Tibial artery (tissue), 4 donors: ENCODE measurements at regions not wholly inside any gene's neighbourhood (a gene's known extent, or its start where the extent isn't known, plus 50 kb on each side); places are given as distances from the start of the nearest gene placed in this dataset.
"Not testable (repeated sequence)": the region's sequence is repeated elsewhere in the genome, so short reads cannot be mapped to it uniquely, and the experiment has no call there.

Experiments used
- DNase-seq, 2 donors: peaks; one replicate each; pipeline ENCODE4 v3.0.0-alpha.2; 2019
- H3K27ac ChIP-seq, 2 donors: fragments of 200-600 bp; sonication (generic) in 1 of 2; 1 replicate in 1 of 2; 2 replicates in 1 of 2; pipeline ENCODE4 v1.5.1; 2018 to 2019; ENCODE audit warnings: mild to moderate bottlenecking in 1 of 2
- H3K27me3 ChIP-seq, 2 donors: fragments of 200-600 bp; sonication (generic) in 1 of 2; one replicate each; pipeline versions ENCODE4 v1.5.1 to v1.6.0; 2016 to 2019
- H3K36me3 ChIP-seq, 3 donors: fragments of 200-600 bp; sonication (generic) in 2 of 3; one replicate each; pipeline ENCODE4 v1.5.1; 2016 to 2019; ENCODE audit warnings: mild to moderate bottlenecking in 2 of 3
- H3K4me1 ChIP-seq, 4 donors: fragments of 200-600 bp; sonication (generic) in 2 of 4; 1 replicate in 3 of 4; 2 replicates in 1 of 4; pipeline ENCODE4 v1.5.1; 2016 to 2019
- H3K4me3 ChIP-seq, 2 donors: fragments of 200-600 bp; sonication (generic) in 1 of 2; 1 replicate in 1 of 2; 2 replicates in 1 of 2; pipeline ENCODE4 v1.5.1; 2018 to 2019; ENCODE audit warnings: mild to moderate bottlenecking in 2 of 2
- H3K9me3 ChIP-seq, 3 donors: fragments of 200-600 bp; sonication (generic) in 1 of 3; one replicate each; pipeline ENCODE4 v1.5.1; 2016 to 2019
- intact Hi-C: fragments of 100-400 bp; cut with DNase I; formaldehyde crosslinking; loops from one replicate; pipeline ENCODE4 v1.15.0; 2023; ENCODE audit warnings: low total_unique reads
- TF ChIP-seq, protein P1 (sequence below), 2 experiments: fragments of 200-600 bp in 1 of 2; fragments of 450-650 bp in 1 of 2; IDR thresholded peaks; one replicate each; pipeline ENCODE4 v1.5.1; 2017 to 2019; ENCODE audit warnings: antibody characterized with exemption in 2 of 2, mild to moderate bottlenecking in 1 of 2, moderate library complexity in 1 of 2

DNA sequence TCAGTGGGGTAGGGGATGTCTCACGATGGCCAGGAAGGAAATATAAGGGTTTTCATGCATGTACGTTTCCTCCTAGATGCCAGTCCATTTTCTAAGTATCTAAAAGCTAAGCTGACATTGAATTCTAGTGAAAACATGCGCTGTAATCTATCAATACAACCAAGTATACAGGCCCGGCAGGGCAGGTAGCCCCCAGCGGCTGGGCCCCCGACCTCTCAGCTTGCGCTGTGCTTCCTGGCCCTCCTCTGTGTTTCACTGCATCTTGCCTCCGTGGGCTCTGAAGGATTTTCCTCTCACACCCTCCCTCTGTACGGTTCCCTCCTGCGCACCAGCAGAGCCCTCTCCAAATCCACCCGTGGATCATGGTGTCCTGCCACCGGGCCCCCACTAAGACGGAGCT is 524.8 kb downstream of the ZNF516 start:
- TF ChIP-seq, protein P1, sequence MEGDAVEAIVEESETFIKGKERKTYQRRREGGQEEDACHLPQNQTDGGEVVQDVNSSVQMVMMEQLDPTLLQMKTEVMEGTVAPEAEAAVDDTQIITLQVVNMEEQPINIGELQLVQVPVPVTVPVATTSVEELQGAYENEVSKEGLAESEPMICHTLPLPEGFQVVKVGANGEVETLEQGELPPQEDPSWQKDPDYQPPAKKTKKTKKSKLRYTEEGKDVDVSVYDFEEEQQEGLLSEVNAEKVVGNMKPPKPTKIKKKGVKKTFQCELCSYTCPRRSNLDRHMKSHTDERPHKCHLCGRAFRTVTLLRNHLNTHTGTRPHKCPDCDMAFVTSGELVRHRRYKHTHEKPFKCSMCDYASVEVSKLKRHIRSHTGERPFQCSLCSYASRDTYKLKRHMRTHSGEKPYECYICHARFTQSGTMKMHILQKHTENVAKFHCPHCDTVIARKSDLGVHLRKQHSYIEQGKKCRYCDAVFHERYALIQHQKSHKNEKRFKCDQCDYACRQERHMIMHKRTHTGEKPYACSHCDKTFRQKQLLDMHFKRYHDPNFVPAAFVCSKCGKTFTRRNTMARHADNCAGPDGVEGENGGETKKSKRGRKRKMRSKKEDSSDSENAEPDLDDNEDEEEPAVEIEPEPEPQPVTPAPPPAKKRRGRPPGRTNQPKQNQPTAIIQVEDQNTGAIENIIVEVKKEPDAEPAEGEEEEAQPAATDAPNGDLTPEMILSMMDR (IDR thresholded peaks at IDR 0.05) = no peak
- no peak overlapping the region for H3K27ac ChIP-seq
- H3K9me3 ChIP-seq = no peaks in the 10 kb centered on the region
- no peaks in the 10 kb centered on the region for H3K4me1 ChIP-seq
- H3K27me3 ChIP-seq = no peaks in the 10 kb centered on the region
- H3K36me3 ChIP-seq = no peaks in the 10 kb centered on the region
- H3K4me3 ChIP-seq = no peak overlapping the region
- intact Hi-C loops = no loop called here
- DNase-seq = no peak

DNA sequence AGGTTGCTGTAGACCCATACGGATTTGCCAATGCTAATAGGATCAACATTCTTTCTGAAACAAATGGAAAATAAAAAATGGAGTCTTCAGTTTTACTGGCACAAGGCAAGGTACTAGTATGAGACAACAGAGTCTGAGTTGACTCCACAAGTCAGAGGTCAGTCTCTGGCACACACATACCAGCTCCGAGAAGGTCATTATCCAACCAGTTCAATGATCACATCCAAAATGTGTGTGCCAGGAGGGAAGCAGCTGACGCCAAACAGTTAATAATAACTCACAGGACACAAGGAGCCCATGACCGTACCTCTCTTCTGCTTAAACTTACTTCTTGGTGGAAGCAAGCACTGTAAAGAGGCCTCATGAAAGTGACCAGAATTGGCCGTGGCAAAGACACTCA is 528.6 kb downstream of the ZNF516 start:
- Histone ChIP-seq H3K4me3 (no peak overlapping the region), H3K4me1 (no peaks in the 10 kb centered on the region), H3K27me3 (no peaks in the 10 kb centered on the region), H3K9me3 (no peaks in the 10 kb centered on the region), H3K36me3 (no peaks in the 10 kb centered on the region), H3K27ac (no peak overlapping the region)
- TF ChIP-seq, protein P1 (IDR thresholded peaks at IDR 0.05) = no peak
- DNase-seq = no peak
- intact Hi-C loops = no loop called here

DNA sequence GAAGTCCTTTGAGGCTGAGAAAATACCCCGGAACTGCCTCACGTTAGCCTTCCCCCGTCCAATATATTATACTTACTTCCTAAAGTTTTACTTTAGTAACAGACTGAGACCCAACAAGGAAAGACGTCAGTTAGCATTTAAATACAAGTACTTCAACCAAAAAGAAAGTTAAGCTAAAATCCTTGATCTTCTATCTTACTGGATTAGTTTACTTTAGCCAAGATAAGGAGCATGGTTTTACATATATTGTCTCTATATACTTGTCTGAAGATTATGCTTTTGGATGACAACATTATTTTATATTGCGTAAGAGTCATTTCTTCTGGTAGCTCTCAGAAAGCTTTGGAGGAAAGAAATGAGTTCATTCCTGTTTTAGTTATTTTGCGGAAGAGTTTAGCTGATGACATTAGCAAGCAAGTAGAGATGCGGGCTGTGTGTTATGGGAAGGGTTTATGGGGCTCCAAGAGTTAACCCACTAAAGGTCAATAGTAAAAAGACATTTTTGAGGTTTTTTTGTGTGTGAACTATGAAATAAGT is 532.9 kb downstream of the ZNF516 start:
- Histone ChIP-seq H3K4me1 (no peaks in the 10 kb centered on the region), H3K9me3 (no peaks in the 10 kb centered on the region), H3K27me3 (no peaks in the 10 kb centered on the region), H3K4me3 (no peak overlapping the region), H3K27ac (no peak overlapping the region), H3K36me3 (no peaks in the 10 kb centered on the region)
- intact Hi-C loops = no loop called here
- TF ChIP-seq, protein P1 (IDR thresholded peaks at IDR 0.05) = no peak
- DNase-seq = no peak

DNA sequence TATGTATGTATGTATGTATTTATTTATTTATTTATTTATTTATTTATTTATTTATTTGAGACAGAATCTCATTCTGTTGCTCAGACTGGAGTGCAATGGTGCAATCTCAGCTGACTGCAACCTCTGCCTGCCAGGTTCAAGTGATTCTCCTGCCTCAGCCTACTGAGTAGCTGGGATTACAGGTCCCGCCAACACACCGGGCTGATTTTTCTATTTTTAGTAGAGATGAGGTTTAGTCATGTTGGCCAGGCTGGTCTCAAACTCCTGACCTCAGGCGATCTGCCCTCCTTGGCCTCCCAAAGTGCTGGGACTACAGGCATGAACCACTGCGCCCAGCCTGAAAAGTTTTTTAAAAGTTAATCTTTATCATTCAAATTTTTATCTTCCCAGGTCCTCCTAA is 532.9 kb upstream of the SMIM21 start:
- H3K27me3 ChIP-seq, H3K9me3 ChIP-seq, H3K36me3 ChIP-seq, H3K4me1 ChIP-seq, DNase-seq, H3K27ac ChIP-seq, intact Hi-C loops, H3K4me3 ChIP-seq: not testable (repeated sequence)

DNA sequence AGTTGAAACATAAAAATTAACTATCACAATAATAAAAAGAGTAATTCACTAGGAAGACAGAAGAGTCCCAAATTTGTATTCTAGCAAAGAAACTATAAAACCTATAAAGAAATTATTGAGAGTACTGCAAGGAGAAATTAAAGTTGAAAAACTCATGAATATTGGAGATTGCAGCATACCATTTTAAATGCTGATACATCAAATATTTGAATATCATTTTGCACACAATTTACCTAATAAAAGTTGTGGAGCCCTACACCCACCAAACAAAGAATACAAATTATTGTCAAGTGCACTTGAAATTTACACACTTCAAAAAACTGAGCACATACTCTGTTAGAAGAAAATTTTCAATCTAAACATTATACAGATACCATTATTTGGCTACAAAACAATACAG is 531.6 kb upstream of the SMIM21 start:
- DNase-seq = no peak
- intact Hi-C loops = no loop called here
- Histone ChIP-seq H3K9me3 (peaks cover 0 to 7% (median 0%) of the 10 kb centered on the region in 3 donors), H3K27ac (no peak overlapping the region), H3K36me3 (no peaks in the 10 kb centered on the region), H3K4me3 (no peak overlapping the region), H3K27me3 (no peaks in the 10 kb centered on the region), H3K4me1 (no peaks in the 10 kb centered on the region)
- TF ChIP-seq, protein P1 (IDR thresholded peaks at IDR 0.05) = no peak

DNA sequence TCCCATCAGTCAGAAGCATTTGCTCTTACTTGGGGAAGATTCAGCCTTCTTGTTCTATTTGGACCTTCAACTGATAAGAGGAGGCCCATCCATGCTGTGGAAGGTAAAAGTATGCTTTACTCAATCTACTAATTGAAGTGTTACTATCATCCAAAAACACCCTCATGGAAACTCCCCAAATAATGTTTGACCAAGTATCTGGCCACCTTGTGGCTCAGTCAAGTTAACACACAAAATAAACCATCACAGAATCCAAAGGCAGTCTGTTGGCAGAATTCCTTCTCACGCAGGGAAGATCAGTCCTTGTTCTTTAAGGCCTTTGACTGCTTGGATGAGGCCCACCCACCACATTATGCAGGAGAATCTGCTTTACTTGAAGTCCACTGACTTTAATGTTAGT is 531.2 kb upstream of the SMIM21 start:
- no peak for DNase-seq
- TF ChIP-seq, protein P1 (IDR thresholded peaks at IDR 0.05) = no peak
- H3K36me3 ChIP-seq = no peaks in the 10 kb centered on the region
- intact Hi-C loops = no loop called here
- H3K4me3 ChIP-seq = no peak overlapping the region
- no peaks in the 10 kb centered on the region for H3K4me1 ChIP-seq
- no peak overlapping the region for H3K27ac ChIP-seq
- H3K27me3 ChIP-seq = no peaks in the 10 kb centered on the region
- peaks cover 0 to 7% (median 0%) of the 10 kb centered on the region in 3 donors for H3K9me3 ChIP-seq
